ENCODE measurements at regions not wholly inside any gene's neighbourhood (a gene's known extent, or its start where the extent isn't known, plus 50 kb on each side); places are given as distances from the start of the nearest gene placed in this dataset.
"Not testable (repeated sequence)": the region's sequence is repeated elsewhere in the genome, so short reads cannot be mapped to it uniquely, and the experiment has no call there.

GRCh38 chr22:33971561-33971961, 51.3 kb upstream of the LARGE1 start:
- no peak for DNase-seq

GRCh38 chr22:33975841-33976240, 55.6 kb upstream of the LARGE1 start:
- no peak for DNase-seq

DNA sequence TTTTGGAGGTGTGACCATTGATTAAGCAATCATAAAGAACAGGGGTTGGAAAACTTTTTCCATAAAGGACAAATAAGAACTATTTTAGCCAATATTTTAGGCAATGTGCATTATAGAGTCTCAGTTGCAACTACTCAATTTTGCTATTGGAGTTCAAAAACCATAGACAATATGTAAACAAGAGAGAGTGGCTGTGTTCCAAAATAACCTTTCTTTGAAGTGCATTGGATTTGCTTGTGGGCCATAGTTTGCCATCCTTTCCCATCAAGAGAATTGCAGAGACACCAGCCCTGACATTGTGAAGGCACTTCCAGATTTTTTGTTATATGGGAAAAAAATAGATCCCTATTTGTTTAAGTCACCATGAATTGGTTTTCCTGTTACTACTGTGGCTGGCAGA, 63.3 kb upstream of the LARGE1 start:
- DNase-seq = no peak

DNA sequence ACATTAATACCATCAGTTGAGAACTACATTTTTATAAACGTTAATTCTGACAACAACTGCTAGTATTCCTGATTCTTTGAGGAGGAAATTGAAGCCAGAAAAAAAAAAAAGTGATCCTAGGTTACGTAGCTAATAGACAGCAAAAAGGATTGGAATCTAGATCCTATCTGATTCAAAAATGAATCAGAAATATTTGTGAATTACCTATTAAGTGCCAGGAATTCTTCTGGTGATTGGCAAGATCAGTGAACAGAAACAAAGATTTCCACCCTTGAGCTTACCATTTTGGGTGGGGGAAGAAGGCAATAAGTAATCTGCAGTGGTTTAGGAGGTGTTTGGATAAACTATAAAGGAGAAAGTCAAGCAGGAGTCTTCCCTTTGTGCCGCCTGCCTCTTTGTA, 63.9 kb upstream of the LARGE1 start:
- no peak for DNase-seq

GRCh38 chr22:33984656-33985285, 64.5 kb upstream of the LARGE1 start:
- no peak for DNase-seq

GRCh38 chr22:33985506-33985905, 65.2 kb upstream of the LARGE1 start:
- no peak for DNase-seq

- DNase-seq = peak; percentile 11
These were observed 66.0 kb upstream of the LARGE1 start for GRCh38 chr22:33986167-33986771.

DNA sequence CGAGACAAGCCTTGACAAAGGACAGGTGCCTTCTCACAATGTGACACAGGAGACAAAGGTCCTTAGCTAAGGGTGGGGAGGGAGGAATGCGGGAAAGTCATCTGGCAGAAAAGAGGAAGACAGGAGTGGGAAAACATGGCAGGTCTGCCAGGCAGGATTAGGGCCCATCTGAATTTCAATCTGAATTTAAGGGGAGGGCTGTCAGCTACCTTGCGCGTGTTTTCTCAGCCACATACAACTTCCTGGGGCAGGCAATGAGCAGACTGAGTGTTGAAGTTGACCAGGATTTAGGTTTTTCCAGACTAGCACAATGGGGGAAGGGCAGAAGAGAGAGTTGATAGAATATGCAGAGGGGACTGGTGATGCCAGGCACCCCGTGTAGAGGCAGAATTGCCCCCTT, 66.7 kb upstream of the LARGE1 start:
- DNase-seq = no peak

GRCh38 chr22:33989263-33989662, 69.0 kb upstream of the LARGE1 start:
- not testable (repeated sequence) for DNase-seq

GRCh38 chr22:33991620-33992019, 71.3 kb upstream of the LARGE1 start:
- DNase-seq = no peak

GRCh38 chr22:33996824-33997223, 76.5 kb upstream of the LARGE1 start:
- no peak for DNase-seq

- no peak for DNase-seq
These were observed 80.7 kb upstream of the LARGE1 start for GRCh38 chr22:34000879-34001526.

DNA sequence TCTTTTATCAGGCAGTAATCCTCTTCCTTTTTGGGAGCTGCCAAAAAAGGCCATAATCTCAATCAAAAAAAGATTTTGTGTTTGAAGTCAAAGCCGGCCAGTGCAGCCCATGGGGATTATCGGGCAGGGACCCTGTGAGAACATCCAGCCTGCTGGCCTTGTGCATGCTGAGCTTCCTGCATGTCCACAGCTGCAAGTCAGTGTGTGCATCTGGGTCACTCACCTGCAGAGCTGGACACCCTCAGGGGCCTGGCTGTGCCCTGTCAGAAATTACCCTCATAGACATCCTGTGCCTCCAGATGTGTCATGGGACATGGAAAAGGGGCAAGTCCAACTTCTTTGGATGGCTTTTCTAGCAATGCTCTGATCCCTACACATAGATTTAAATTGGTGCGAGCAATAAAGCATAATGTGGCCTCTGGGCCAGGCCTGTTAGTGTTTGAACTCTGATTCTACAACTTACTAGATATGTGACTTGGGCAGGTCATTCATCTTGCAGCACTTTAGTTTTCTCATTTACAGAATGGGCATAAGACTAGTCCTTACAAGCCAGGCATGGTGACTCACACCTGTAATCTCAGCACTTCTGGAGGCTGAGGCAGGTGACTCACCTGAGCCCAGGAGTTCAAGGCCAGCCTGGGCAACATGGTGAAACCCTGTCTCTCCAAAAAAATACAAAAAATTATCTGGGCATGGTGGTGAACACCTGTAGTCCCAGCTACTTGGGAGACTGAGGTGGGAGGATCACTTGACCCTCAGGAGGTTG, 81.6 kb upstream of the LARGE1 start:
- no peak for DNase-seq

- no peak for DNase-seq
These were observed 83.8 kb upstream of the LARGE1 start for GRCh38 chr22:34004058-34004457.

- no peak for DNase-seq
These were observed 90.0 kb upstream of the LARGE1 start for GRCh38 chr22:34010259-34010658.

GRCh38 chr22:34015642-34016041, 95.4 kb upstream of the LARGE1 start:
- DNase-seq = no peak

DNA sequence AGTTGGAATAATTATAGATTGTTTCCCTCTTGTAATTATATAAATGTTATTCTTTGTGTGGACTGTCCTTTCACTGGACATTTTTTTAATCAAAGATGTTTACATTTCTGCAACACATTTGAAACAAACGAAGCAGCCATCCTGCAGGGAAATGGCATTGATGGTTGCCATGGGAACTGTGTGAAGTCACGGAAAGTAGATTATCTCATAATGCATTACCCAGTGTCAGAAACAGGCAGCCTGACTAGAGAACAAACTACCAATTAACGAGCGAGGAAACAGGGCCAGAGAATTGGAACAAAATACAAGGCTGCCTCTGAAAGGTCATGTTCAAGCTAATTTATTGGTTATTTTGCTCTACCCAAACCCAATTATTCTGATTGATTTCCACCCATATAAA, 96.9 kb upstream of the LARGE1 start:
- no peak for DNase-seq

GRCh38 chr22:34019190-34019845, 99.0 kb upstream of the LARGE1 start:
- DNase-seq = no peak

DNA sequence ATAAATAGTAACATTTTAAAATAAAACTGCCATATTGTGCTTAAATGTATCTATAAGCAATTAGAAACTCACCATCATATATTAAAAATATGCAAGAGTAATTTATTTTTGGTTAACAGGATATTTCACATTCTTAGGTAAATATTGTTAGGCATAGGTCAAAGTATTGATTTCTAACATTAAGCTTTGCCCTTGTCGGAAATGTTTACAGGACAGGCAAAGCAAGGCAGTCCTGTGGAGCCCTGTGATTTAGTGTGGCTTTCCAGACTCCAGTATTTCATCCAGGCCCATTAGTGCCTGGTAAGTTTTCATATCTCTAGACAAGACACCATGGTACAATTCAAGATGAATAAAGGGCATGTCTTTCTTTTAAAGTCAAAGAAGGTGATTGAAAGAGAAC, 114.9 kb upstream of the LARGE1 start:
- no peak for DNase-seq

GRCh38 chr22:34036931-34037330, 116.7 kb upstream of the LARGE1 start:
- peak; percentile 13 for DNase-seq

GRCh38 chr22:34038801-34039555, 118.7 kb upstream of the LARGE1 start:
- DNase-seq = no peak

DNA sequence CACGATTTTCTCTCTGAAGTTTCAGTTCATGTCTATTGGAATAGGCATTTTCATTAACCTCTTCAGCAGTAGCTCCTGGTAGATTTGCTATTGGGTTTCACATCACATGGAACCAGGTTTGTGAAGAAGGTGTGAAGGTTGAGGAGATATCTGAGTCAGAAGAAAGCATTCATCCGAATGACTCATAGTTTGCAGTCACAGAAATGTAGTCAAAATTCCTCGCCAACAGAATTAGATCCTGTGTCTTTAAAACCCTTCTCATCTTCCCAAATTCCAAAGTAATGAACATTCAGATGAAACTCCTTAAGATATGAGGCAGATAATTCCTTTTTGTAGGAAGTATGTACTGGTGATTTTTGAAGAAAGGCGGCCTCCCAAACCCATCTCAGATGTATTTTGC, 125.0 kb upstream of the LARGE1 start:
- DNase-seq = no peak

All from RPMI8226 (cell line).